OCI-LY7 (cell line): ENCODE measurements at regions not wholly inside any gene's neighbourhood (a gene's known extent, or its start where the extent isn't known, plus 50 kb on each side); places are given as distances from the start of the nearest gene placed in this dataset.

Experiments used
- EZH2phosphoT487 ChIP-seq: fragments of 200-600 bp; sonication (generic); IDR thresholded peaks from 2 replicates; pipeline ENCODE4 v1.6.1; 2018; ENCODE audit warnings: low read depth, borderline replicate concordance, mild to moderate bottlenecking, mixed run types, antibody characterized with exemption, low read length, moderate library complexity, mixed read lengths
- TF ChIP-seq, protein P1 (sequence below): fragments of 200-600 bp; sonication (generic); conservative IDR thresholded peaks from 2 replicates; pipeline ENCODE4 v1.5.1; 2014; ENCODE audit warnings: mild to moderate bottlenecking, antibody characterized with exemption, low read length, moderate library complexity, mixed read lengths

DNA sequence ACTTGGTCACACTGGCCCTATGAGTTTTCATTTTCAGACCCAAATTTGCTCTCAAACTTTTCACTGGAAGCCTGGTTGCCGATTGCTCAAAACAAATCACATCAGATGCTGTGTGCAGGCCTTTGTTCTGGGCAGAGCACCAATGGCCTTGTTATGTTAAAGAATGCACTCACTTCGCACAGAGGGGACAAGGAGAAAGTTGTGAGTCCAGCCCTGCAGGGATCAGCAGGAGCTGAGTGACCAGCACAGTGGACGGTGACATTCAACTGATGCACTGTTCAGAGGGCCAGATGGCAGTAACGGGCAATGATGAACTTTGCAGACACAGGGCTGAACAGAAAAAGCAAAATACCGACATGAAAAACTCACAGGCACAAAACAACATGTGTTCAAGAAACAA lies 86.1 kb downstream of the BARX1 start:
- TF ChIP-seq, protein P1, sequence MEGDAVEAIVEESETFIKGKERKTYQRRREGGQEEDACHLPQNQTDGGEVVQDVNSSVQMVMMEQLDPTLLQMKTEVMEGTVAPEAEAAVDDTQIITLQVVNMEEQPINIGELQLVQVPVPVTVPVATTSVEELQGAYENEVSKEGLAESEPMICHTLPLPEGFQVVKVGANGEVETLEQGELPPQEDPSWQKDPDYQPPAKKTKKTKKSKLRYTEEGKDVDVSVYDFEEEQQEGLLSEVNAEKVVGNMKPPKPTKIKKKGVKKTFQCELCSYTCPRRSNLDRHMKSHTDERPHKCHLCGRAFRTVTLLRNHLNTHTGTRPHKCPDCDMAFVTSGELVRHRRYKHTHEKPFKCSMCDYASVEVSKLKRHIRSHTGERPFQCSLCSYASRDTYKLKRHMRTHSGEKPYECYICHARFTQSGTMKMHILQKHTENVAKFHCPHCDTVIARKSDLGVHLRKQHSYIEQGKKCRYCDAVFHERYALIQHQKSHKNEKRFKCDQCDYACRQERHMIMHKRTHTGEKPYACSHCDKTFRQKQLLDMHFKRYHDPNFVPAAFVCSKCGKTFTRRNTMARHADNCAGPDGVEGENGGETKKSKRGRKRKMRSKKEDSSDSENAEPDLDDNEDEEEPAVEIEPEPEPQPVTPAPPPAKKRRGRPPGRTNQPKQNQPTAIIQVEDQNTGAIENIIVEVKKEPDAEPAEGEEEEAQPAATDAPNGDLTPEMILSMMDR: no peak
- no peak for TF ChIP-seq EZH2phosphoT487
